ENCODE measurements at regions not wholly inside any gene's neighbourhood (a gene's known extent, or its start where the extent isn't known, plus 50 kb on each side); places are given as distances from the start of the nearest gene placed in this dataset.

- H3K9me3 ChIP-seq (ENCODE audit: control insufficient read depth in 2 of 3, insufficient read depth in 1 of 3, low read length in 3 of 3), result no peaks in the 10 kb centered on the region
- DNase-seq (no peak), FAIRE-seq (no peak)
- TF ChIP-seq, protein P1, sequence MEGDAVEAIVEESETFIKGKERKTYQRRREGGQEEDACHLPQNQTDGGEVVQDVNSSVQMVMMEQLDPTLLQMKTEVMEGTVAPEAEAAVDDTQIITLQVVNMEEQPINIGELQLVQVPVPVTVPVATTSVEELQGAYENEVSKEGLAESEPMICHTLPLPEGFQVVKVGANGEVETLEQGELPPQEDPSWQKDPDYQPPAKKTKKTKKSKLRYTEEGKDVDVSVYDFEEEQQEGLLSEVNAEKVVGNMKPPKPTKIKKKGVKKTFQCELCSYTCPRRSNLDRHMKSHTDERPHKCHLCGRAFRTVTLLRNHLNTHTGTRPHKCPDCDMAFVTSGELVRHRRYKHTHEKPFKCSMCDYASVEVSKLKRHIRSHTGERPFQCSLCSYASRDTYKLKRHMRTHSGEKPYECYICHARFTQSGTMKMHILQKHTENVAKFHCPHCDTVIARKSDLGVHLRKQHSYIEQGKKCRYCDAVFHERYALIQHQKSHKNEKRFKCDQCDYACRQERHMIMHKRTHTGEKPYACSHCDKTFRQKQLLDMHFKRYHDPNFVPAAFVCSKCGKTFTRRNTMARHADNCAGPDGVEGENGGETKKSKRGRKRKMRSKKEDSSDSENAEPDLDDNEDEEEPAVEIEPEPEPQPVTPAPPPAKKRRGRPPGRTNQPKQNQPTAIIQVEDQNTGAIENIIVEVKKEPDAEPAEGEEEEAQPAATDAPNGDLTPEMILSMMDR (IDR thresholded peaks at IDR 0.05; ENCODE audit: borderline replicate concordance, extremely low read depth, insufficient read depth), result no peak
- no peak overlapping the region for H3K4me3 ChIP-seq (ENCODE audit: low read length in 3 of 3)
- no peaks in the 10 kb centered on the region for H3K27me3 ChIP-seq (ENCODE audit: control insufficient read depth, insufficient read depth, low read length)
- intact Hi-C loops (cut with DNase I), result no loop called here
- no peaks in the 10 kb centered on the region for H3K4me1 ChIP-seq (ENCODE audit: control insufficient read depth in 2 of 3, insufficient read depth in 2 of 3, low read depth in 1 of 3, low read length in 3 of 3)
- H3K9ac ChIP-seq (ENCODE audit: low read length in 3 of 3), result no peak overlapping the region
- no peak overlapping the region for H3K27ac ChIP-seq (ENCODE audit: low read depth in 2 of 2, low read length in 2 of 2)
- no peaks in the 10 kb centered on the region for H3K36me3 ChIP-seq (ENCODE audit: control insufficient read depth in 2 of 3, insufficient read depth in 3 of 3, low read length in 3 of 3)
Observed at GRCh38 chr1:178621822-178622221, 103.2 kb upstream of the RALGPS2 start.

DNA sequence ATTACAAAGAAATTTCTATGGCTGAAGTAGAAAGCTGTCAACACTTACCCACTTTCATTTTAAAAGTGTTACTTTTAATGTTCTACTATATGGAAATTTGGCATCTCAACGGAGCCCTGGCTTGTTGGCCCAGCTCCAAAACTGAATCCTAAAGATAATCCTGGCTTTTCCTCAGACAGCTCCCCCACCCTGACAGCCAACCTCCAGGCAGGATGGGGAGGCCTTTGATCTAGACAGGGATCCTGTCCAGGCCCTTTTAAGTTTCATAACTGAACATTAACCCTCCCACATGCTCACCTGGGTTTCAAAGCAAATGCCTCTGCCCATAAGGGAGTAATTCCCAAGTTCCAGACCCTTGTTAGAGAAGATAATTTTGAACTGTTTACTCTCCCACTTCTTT, 99.3 kb upstream of the RALGPS2 start:
- DNase-seq (no peak), FAIRE-seq (no peak)
- TF ChIP-seq, protein P1 (IDR thresholded peaks at IDR 0.05; ENCODE audit: borderline replicate concordance, extremely low read depth, insufficient read depth), result no peak
- intact Hi-C loops (cut with DNase I), result no loop called here
- Histone ChIP-seq H3K36me3 (ENCODE audit: control insufficient read depth in 2 of 3, insufficient read depth in 3 of 3, low read length in 3 of 3) (no peaks in the 10 kb centered on the region), H3K4me1 (ENCODE audit: control insufficient read depth in 2 of 3, insufficient read depth in 2 of 3, low read depth in 1 of 3, low read length in 3 of 3) (no peaks in the 10 kb centered on the region), H3K9ac (ENCODE audit: low read length in 3 of 3) (no peak overlapping the region), H3K4me3 (ENCODE audit: low read length in 3 of 3) (no peak overlapping the region), H3K27me3 (ENCODE audit: control insufficient read depth, insufficient read depth, low read length) (no peaks in the 10 kb centered on the region), H3K27ac (ENCODE audit: low read depth in 2 of 2, low read length in 2 of 2) (no peak overlapping the region), H3K9me3 (ENCODE audit: control insufficient read depth in 2 of 3, insufficient read depth in 1 of 3, low read length in 3 of 3) (no peaks in the 10 kb centered on the region)

GRCh38 chr1:178627037-178627436, 98.0 kb upstream of the RALGPS2 start:
- no peaks in the 10 kb centered on the region for H3K4me1 ChIP-seq (ENCODE audit: control insufficient read depth in 2 of 3, insufficient read depth in 2 of 3, low read depth in 1 of 3, low read length in 3 of 3)
- FAIRE-seq (no peak), DNase-seq (no peak)
- TF ChIP-seq, protein P1 (IDR thresholded peaks at IDR 0.05; ENCODE audit: borderline replicate concordance, extremely low read depth, insufficient read depth), result no peak
- H3K9me3 ChIP-seq (ENCODE audit: control insufficient read depth in 2 of 3, insufficient read depth in 1 of 3, low read length in 3 of 3), result no peaks in the 10 kb centered on the region
- no peak overlapping the region for H3K4me3 ChIP-seq (ENCODE audit: low read length in 3 of 3)
- no peaks in the 10 kb centered on the region for H3K27me3 ChIP-seq (ENCODE audit: control insufficient read depth, insufficient read depth, low read length)
- no peak overlapping the region for H3K27ac ChIP-seq (ENCODE audit: low read depth in 2 of 2, low read length in 2 of 2)
- intact Hi-C loops (cut with DNase I), result no loop called here
- H3K9ac ChIP-seq (ENCODE audit: low read length in 3 of 3), result no peak overlapping the region
- H3K36me3 ChIP-seq (ENCODE audit: control insufficient read depth in 2 of 3, insufficient read depth in 3 of 3, low read length in 3 of 3), result no peaks in the 10 kb centered on the region

GRCh38 chr1:178628637-178629251, 96.3 kb upstream of the RALGPS2 start:
- FAIRE-seq, result no peak
- Histone ChIP-seq H3K9ac (ENCODE audit: low read length in 3 of 3) (no peak overlapping the region), H3K36me3 (ENCODE audit: control insufficient read depth in 2 of 3, insufficient read depth in 3 of 3, low read length in 3 of 3) (no peaks in the 10 kb centered on the region), H3K27ac (ENCODE audit: low read depth in 2 of 2, low read length in 2 of 2) (no peak overlapping the region), H3K4me3 (ENCODE audit: low read length in 3 of 3) (no peak overlapping the region), H3K9me3 (ENCODE audit: control insufficient read depth in 2 of 3, insufficient read depth in 1 of 3, low read length in 3 of 3) (no peaks in the 10 kb centered on the region), H3K4me1 (ENCODE audit: control insufficient read depth in 2 of 3, insufficient read depth in 2 of 3, low read depth in 1 of 3, low read length in 3 of 3) (no peaks in the 10 kb centered on the region), H3K27me3 (ENCODE audit: control insufficient read depth, insufficient read depth, low read length) (no peaks in the 10 kb centered on the region)
- intact Hi-C loops (cut with DNase I), result no loop called here
- TF ChIP-seq, protein P1 (IDR thresholded peaks at IDR 0.05; ENCODE audit: borderline replicate concordance, extremely low read depth, insufficient read depth), result no peak
- DNase-seq, result no peak

Measured in kidney (tissue), 13 donors.